ENCODE measurements at regions not wholly inside any gene's neighbourhood (a gene's known extent, or its start where the extent isn't known, plus 50 kb on each side); places are given as distances from the start of the nearest gene placed in this dataset.

GRCh38 chr7:113628948-113629847, 289.6 kb downstream of the PPP1R3A start:
- no peaks in the 10 kb centered on the region for H3K79me2 ChIP-seq (ENCODE audit: insufficient read depth, low read length)
- H3K36me3 ChIP-seq (replicated peaks in 1 of 2; ENCODE audit: control insufficient read depth in 1 of 2, insufficient read depth in 2 of 2, low read length in 2 of 2): no peaks in the 10 kb centered on the region
- Mint-ChIP-seq H3K9me3 (peaks cover 0 to 7% (median 4%) of the 10 kb centered on the region in 7 donors), H3K27ac (no peak overlapping the region), H3K4me1 (no peaks in the 10 kb centered on the region), H3K4me3 (no peak overlapping the region), H3K36me3 (no peaks in the 10 kb centered on the region), H3K27me3 (ENCODE audit: low read depth in 3 of 3) (no peaks in the 10 kb centered on the region)
- no peak overlapping the region for H3K27ac ChIP-seq (ENCODE audit: low read depth in 1 of 2, low read length in 2 of 2)
- no peak overlapping the region for H3K4me2 ChIP-seq (replicated peaks; ENCODE audit: extremely low read depth, low read length, poor library complexity, severe bottlenecking)
- H3K9ac ChIP-seq (ENCODE audit: insufficient read depth, low read length, poor library complexity, severe bottlenecking): no peak overlapping the region
- no peak for DNase-seq
- H4K20me1 ChIP-seq (ENCODE audit: insufficient read depth, low read length): no peaks in the 10 kb centered on the region
- H2AFZ ChIP-seq (ENCODE audit: insufficient read depth, low read depth, low read length, poor library complexity, severe bottlenecking): no peak overlapping the region
- intact Hi-C loops (cut with micrococcal nuclease): no loop called here
- H3K4me3 ChIP-seq (replicated peaks in 1 of 3; ENCODE audit: low read depth in 2 of 3, low read length in 3 of 3): no peak overlapping the region
- TF ChIP-seq, protein P1, sequence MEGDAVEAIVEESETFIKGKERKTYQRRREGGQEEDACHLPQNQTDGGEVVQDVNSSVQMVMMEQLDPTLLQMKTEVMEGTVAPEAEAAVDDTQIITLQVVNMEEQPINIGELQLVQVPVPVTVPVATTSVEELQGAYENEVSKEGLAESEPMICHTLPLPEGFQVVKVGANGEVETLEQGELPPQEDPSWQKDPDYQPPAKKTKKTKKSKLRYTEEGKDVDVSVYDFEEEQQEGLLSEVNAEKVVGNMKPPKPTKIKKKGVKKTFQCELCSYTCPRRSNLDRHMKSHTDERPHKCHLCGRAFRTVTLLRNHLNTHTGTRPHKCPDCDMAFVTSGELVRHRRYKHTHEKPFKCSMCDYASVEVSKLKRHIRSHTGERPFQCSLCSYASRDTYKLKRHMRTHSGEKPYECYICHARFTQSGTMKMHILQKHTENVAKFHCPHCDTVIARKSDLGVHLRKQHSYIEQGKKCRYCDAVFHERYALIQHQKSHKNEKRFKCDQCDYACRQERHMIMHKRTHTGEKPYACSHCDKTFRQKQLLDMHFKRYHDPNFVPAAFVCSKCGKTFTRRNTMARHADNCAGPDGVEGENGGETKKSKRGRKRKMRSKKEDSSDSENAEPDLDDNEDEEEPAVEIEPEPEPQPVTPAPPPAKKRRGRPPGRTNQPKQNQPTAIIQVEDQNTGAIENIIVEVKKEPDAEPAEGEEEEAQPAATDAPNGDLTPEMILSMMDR (IDR thresholded peaks at IDR 0.05): no peak
- no peaks in the 10 kb centered on the region for H3K27me3 ChIP-seq (ENCODE audit: control insufficient read depth in 2 of 2, insufficient read depth in 2 of 2, low read length in 2 of 2)
- 86% methylated on average over 3 of the region's 6 CpGs for WGBS (ENCODE audit: insufficient coverage)
- H3K4me1 ChIP-seq (ENCODE audit: control insufficient read depth in 1 of 2, insufficient read depth in 2 of 2, low read length in 2 of 2): no peaks in the 10 kb centered on the region
- peaks cover 0 to 2% of the 10 kb centered on the region in 2 donors for H3K9me3 ChIP-seq (replicated peaks in 1 of 2; ENCODE audit: control insufficient read depth in 1 of 2, insufficient read depth in 1 of 2, low read length in 2 of 2)

- Histone ChIP-seq H3K4me1 (ENCODE audit: control insufficient read depth in 1 of 2, insufficient read depth in 2 of 2, low read length in 2 of 2) (no peaks in the 10 kb centered on the region), H3K79me2 (ENCODE audit: insufficient read depth, low read length) (no peaks in the 10 kb centered on the region), H3K9ac (ENCODE audit: insufficient read depth, low read length, poor library complexity, severe bottlenecking) (no peak overlapping the region), H3K36me3 (replicated peaks in 1 of 2; ENCODE audit: control insufficient read depth in 1 of 2, insufficient read depth in 2 of 2, low read length in 2 of 2) (no peaks in the 10 kb centered on the region), H3K4me2 (replicated peaks; ENCODE audit: extremely low read depth, low read length, poor library complexity, severe bottlenecking) (no peak overlapping the region), H3K27me3 (ENCODE audit: control insufficient read depth in 2 of 2, insufficient read depth in 2 of 2, low read length in 2 of 2) (no peaks in the 10 kb centered on the region), H4K20me1 (ENCODE audit: insufficient read depth, low read length) (no peaks in the 10 kb centered on the region), H3K27ac (ENCODE audit: low read depth in 1 of 2, low read length in 2 of 2) (no peak overlapping the region), H3K9me3 (replicated peaks in 1 of 2; ENCODE audit: control insufficient read depth in 1 of 2, insufficient read depth in 1 of 2, low read length in 2 of 2) (peaks cover 2 to 12% of the 10 kb centered on the region in 2 donors), H3K4me3 (replicated peaks in 1 of 3; ENCODE audit: low read depth in 2 of 3, low read length in 3 of 3) (no peak overlapping the region), H2AFZ (ENCODE audit: insufficient read depth, low read depth, low read length, poor library complexity, severe bottlenecking) (no peak overlapping the region)
- Mint-ChIP-seq H3K4me1 (no peaks in the 10 kb centered on the region), H3K27ac (no peak overlapping the region), H3K4me3 (no peak overlapping the region), H3K27me3 (ENCODE audit: low read depth in 3 of 3) (no peaks in the 10 kb centered on the region), H3K9me3 (peaks cover 0 to 12% (median 6%) of the 10 kb centered on the region in 7 donors), H3K36me3 (no peaks in the 10 kb centered on the region)
- DNase-seq: no peak
- intact Hi-C loops (cut with micrococcal nuclease): no loop called here
- TF ChIP-seq, protein P1 (IDR thresholded peaks at IDR 0.05): no peak
Observed at GRCh38 chr7:113625494-113626102, 293.2 kb downstream of the PPP1R3A start.

Measured in CD14-positive monocyte (primary cell).